Activated T-helper 1 cell treated with anti-CD3 and anti-CD28 coated beads, Interleukin-2, amount 50 U/mL, for 16 hours (primary cell): ENCODE measurements at regions not wholly inside any gene's neighbourhood (a gene's known extent, or its start where the extent isn't known, plus 50 kb on each side); places are given as distances from the start of the nearest gene placed in this dataset.
"Not testable (repeated sequence)": the region's sequence is repeated elsewhere in the genome, so short reads cannot be mapped to it uniquely, and the experiment has no call there.

Experiments
- DNase-seq, 2 donors: peaks; one replicate each; pipeline ENCODE4 v3.0.0-alpha.2; 2020; ENCODE audit warnings: low read depth in 1 of 2, low spot score in 1 of 2

GRCh38 chr22:47315862-47316419 is 553.5 kb downstream of the TBC1D22A start:
- no peak for DNase-seq

- no peak for DNase-seq
These were observed 548.2 kb downstream of the TBC1D22A start for GRCh38 chr22:47310601-47311000.

GRCh38 chr22:47309946-47310345 is 547.5 kb downstream of the TBC1D22A start:
- no peak for DNase-seq

- DNase-seq: no peak
These were observed 547.0 kb downstream of the TBC1D22A start for GRCh38 chr22:47309476-47309875.

- no peak for DNase-seq
These were observed 546.4 kb downstream of the TBC1D22A start for GRCh38 chr22:47308886-47309285.

- DNase-seq: no peak
These were observed 545.4 kb downstream of the TBC1D22A start for GRCh38 chr22:47307822-47308221.

GRCh38 chr22:47307326-47307725 is 544.9 kb downstream of the TBC1D22A start:
- DNase-seq: no peak

GRCh38 chr22:47304854-47305253 is 542.4 kb downstream of the TBC1D22A start:
- DNase-seq: no peak

- DNase-seq: no peak
These were observed 541.9 kb downstream of the TBC1D22A start for GRCh38 chr22:47304191-47304831.

GRCh38 chr22:47303161-47303890 is 540.9 kb downstream of the TBC1D22A start:
- no peak for DNase-seq

GRCh38 chr22:47302587-47302986 is 540.1 kb downstream of the TBC1D22A start:
- DNase-seq: not testable (repeated sequence)

- no peak for DNase-seq
These were observed 539.5 kb downstream of the TBC1D22A start for GRCh38 chr22:47301820-47302475.

- no peak for DNase-seq
These were observed 538.4 kb downstream of the TBC1D22A start for GRCh38 chr22:47300698-47301405.

- no peak for DNase-seq
These were observed 537.6 kb downstream of the TBC1D22A start for GRCh38 chr22:47299863-47300697.

- DNase-seq: no peak
These were observed 536.9 kb downstream of the TBC1D22A start for GRCh38 chr22:47299211-47299862.

- DNase-seq: no peak
These were observed 535.8 kb downstream of the TBC1D22A start for GRCh38 chr22:47298017-47298785.

GRCh38 chr22:47297261-47298016 is 535.0 kb downstream of the TBC1D22A start:
- DNase-seq: no peak
